CD4-positive, alpha-beta T cell (primary cell): ENCODE measurements at regions not wholly inside any gene's neighbourhood (a gene's known extent, or its start where the extent isn't known, plus 50 kb on each side); places are given as distances from the start of the nearest gene placed in this dataset.

Source experiments
- ATAC-seq: fragments of 200-7000 bp; cut with Tn5 transposase; one replicate; pipeline ENCODE4 v1.10.0; 2022; ENCODE audit warnings: mild to moderate bottlenecking; ENCODE audit not compliant: poor library complexity
- CTCF ChIA-PET: fragments of 350-600 bp; sonication (Branson Sonifier 250); formaldehyde crosslinking; loops from one replicate; lab custom pipeline; 2021; ENCODE audit warnings: antibody characterized with exemption, inconsistent platforms; lab: Charles Lee
- POLR2A ChIA-PET: fragments of 350-600 bp; sonication (Branson Sonifier 250); formaldehyde crosslinking; loops from one replicate; lab custom pipeline; 2021; ENCODE audit warnings: antibody characterized with exemption, inconsistent platforms; lab: Charles Lee
- DNase-seq, 14 experiments: peaks; one replicate each; pipeline ENCODE4 v3.0.0-alpha.2; 2013 to 2020; ENCODE audit warnings: mixed read lengths in 2 of 14
- H3K27ac ChIP-seq, 2 donors: one replicate each; pipeline versions ENCODE4 v1.5.1 to v1.7.0; 2013; ENCODE audit warnings: low read length in 2 of 2, low read depth in 1 of 2, mild to moderate bottlenecking in 1 of 2
- H3K27me3 ChIP-seq, 2 experiments: 1 replicate in 1 of 2; 2 replicates in 1 of 2; pipeline versions ENCODE4 v1.6.1 to v1.7.0; 2013; ENCODE audit warnings: low read length in 2 of 2, control low read depth in 1 of 2, mild to moderate bottlenecking in 1 of 2, moderate library complexity in 1 of 2; ENCODE audit not compliant: insufficient read depth in 2 of 2, control insufficient read depth in 1 of 2
- H3K36me3 ChIP-seq: one replicate; pipeline ENCODE4 v1.6.1; 2013; ENCODE audit warnings: low read length, control low read depth; ENCODE audit not compliant: insufficient read depth
- H3K4me1 ChIP-seq: one replicate; pipeline ENCODE4 v1.6.1; 2013; ENCODE audit warnings: low read length, control low read depth; ENCODE audit not compliant: insufficient read depth
- H3K4me3 ChIP-seq: one replicate; pipeline ENCODE4 v1.5.1; 2013; ENCODE audit warnings: mild to moderate bottlenecking, low read length, moderate library complexity
- H3K9me3 ChIP-seq, 2 experiments: 1 replicate in 1 of 2; 2 replicates in 1 of 2; pipeline versions ENCODE4 v1.6.1 to v1.7.0; 2013; ENCODE audit warnings: low read length in 2 of 2, mild to moderate bottlenecking in 2 of 2, control low read depth in 1 of 2, moderate library complexity in 1 of 2; ENCODE audit not compliant: control insufficient read depth in 1 of 2, insufficient read depth in 1 of 2
- H3K27ac Mint-ChIP-seq: one replicate; pipeline ENCODE4 v1.8.0; 2020; ENCODE audit warnings: mixed read lengths
- H3K27me3 Mint-ChIP-seq: one replicate; pipeline ENCODE4 v1.8.0; 2021; ENCODE audit warnings: mixed read lengths
- H3K36me3 Mint-ChIP-seq: one replicate; pipeline ENCODE4 v1.8.0; 2021; ENCODE audit warnings: low read depth, mixed read lengths
- H3K4me1 Mint-ChIP-seq: one replicate; pipeline ENCODE4 v1.8.0; 2021; ENCODE audit warnings: low read depth, mixed read lengths
- H3K4me3 Mint-ChIP-seq: one replicate; pipeline ENCODE4 v1.8.0; 2020; ENCODE audit warnings: mild to moderate bottlenecking, mixed read lengths
- H3K9me3 Mint-ChIP-seq: one replicate; pipeline ENCODE4 v1.8.0; 2020; ENCODE audit warnings: mixed read lengths
- CTCF ChIP-seq: fragments of 200-600 bp; IDR thresholded peaks from one replicate; pipeline ENCODE4 v1.8.0; 2022; ENCODE audit warnings: antibody characterized with exemption, mild to moderate bottlenecking
- intact Hi-C, 2 experiments: fragments of 100-400 bp; cut with DNase I in 1 of 2; cut with micrococcal nuclease in 1 of 2; formaldehyde crosslinking; loops; one replicate each; pipeline versions ENCODE4 v1.15.1 to v1.9.0; 2023 to 2025; cut with DNase I, micrococcal nuclease

DNA sequence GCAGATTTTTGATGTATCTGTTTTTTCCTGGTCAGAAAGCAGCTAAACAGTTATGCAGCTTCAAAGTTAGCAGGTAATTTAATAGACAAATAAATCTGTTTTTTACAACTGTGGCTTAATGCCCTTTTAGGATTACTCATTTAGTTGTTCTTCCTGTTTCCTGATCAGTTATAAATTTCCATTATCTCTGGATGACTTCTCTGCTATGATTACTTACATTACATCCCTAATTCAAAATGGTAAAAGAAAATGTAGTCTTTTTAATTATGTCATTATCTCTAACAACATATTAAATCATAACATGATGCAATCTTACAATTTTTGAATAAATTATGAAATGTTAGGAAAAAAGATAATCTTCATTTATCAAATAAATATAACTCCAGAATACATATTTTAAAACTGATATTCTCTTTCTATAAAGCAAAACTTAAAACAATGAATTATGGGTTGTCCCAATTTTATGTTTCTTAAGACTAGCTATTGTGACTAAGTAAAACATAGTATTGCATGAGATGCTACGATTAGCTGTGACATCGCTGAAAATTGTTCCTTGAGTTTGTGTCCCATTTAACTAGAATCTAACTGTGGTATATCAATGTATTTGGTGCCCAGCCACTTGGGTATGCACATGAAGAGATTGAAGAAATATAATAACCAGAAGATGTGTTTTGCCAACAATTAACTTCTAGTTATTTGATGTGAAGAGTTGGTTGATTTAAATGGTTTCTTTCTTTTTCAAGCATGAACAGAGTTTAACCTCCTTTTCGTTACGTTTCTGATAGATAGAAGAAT is 605.3 kb upstream of the SPRY2 start:
- no peak overlapping the region for H3K4me3 Mint-ChIP-seq
- peaks cover 0 to 3% of the 10 kb centered on the region in 2 experiments for H3K9me3 ChIP-seq
- H3K27me3 ChIP-seq, result no peaks in the 10 kb centered on the region

DNA sequence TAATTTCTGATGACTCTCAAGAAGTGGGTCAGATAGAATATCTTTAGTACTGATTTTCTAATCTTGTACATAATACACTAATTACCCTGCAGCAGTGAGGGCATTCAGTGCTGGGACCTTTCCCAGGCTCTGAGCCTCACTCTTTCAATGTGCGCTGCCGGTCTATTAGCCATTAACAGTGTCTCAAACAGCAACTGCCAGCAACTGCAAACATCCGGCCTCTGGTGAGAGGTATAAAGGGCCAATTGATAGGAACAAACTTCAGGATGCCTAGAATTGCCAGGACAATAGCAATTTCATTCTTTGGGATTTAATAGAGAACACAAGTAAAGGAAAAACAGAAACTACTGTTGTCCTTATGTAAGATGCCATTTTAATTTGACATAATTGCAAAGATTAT is 604.4 kb upstream of the SPRY2 start:
- H3K4me3 Mint-ChIP-seq, result no peak overlapping the region
- Histone ChIP-seq H3K9me3 (peaks cover 0 to 3% of the 10 kb centered on the region in 2 experiments), H3K36me3 (no peaks in the 10 kb centered on the region), H3K27me3 (no peaks in the 10 kb centered on the region), H3K4me1 (no peaks in the 10 kb centered on the region), H3K27ac (no peak overlapping the region), H3K4me3 (no peak overlapping the region)
- no peaks in the 10 kb centered on the region for H3K36me3 Mint-ChIP-seq
- no peak overlapping the region for H3K27ac Mint-ChIP-seq
- intact Hi-C loops, result no loop called here
- H3K27me3 Mint-ChIP-seq, result no peaks in the 10 kb centered on the region
- no peak for TF ChIP-seq CTCF
- CTCF ChIA-PET, result no interaction called here
- ATAC-seq (no peak), DNase-seq (no peak)
- no peaks in the 10 kb centered on the region for H3K4me1 Mint-ChIP-seq
- POLR2A ChIA-PET, result no interaction called here
- H3K9me3 Mint-ChIP-seq, result no peaks in the 10 kb centered on the region

More for the DNA sequence above, 605.3 kb upstream of the SPRY2 start:
- H3K4me1 ChIP-seq, result no peaks in the 10 kb centered on the region
- no peak for ATAC-seq
- H3K27ac ChIP-seq, result no peak overlapping the region
- Mint-ChIP-seq H3K27me3 (no peaks in the 10 kb centered on the region), H3K9me3 (no peaks in the 10 kb centered on the region), H3K4me1 (no peaks in the 10 kb centered on the region), H3K27ac (no peak overlapping the region), H3K36me3 (no peaks in the 10 kb centered on the region)
- intact Hi-C loops, result no loop called here
- ChIA-PET POLR2A (no interaction called here), CTCF (no interaction called here)
- DNase-seq, result no peak
- TF ChIP-seq CTCF, result no peak
- H3K4me3 ChIP-seq, result no peak overlapping the region
- H3K36me3 ChIP-seq, result no peaks in the 10 kb centered on the region

DNA sequence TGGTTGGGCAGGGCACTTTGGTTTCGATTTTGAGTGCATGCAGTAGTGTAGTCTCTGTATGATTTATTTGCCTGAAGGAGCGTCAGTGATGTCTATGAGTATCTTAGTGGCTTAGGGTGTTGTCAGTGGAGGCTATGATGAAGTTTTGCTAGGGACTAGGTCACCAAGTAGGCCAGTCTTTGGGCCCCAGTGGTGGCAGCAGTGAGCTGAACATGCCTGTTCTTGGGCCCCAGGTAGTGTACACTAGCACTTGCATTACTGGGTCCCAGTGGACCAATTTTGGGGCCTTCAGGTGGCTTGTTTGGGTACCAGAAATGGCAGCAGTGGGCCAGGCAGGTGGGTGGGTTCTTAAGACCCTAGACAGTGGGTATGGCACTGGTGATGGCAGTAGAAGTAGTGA is 598.7 kb upstream of the SPRY2 start:
- DNase-seq (no peak), ATAC-seq (no peak)
- no peak for TF ChIP-seq CTCF
- Histone ChIP-seq H3K9me3 (peaks cover 0 to 3% of the 10 kb centered on the region in 2 experiments), H3K27ac (no peak overlapping the region), H3K4me3 (no peak overlapping the region), H3K36me3 (no peaks in the 10 kb centered on the region), H3K27me3 (no peaks in the 10 kb centered on the region), H3K4me1 (no peaks in the 10 kb centered on the region)
- Mint-ChIP-seq H3K27me3 (no peaks in the 10 kb centered on the region), H3K9me3 (peaks cover 2% of the 10 kb centered on the region), H3K36me3 (no peaks in the 10 kb centered on the region), H3K4me3 (no peak overlapping the region), H3K27ac (no peak overlapping the region), H3K4me1 (no peaks in the 10 kb centered on the region)
- intact Hi-C loops, result no loop called here
- ChIA-PET POLR2A (no interaction called here), CTCF (no interaction called here)
